KMS-11 (cell line): ENCODE measurements at regions not wholly inside any gene's neighbourhood (a gene's known extent, or its start where the extent isn't known, plus 50 kb on each side); places are given as distances from the start of the nearest gene placed in this dataset.

Experiments used
- H2AFZ ChIP-seq: fragments of 200-600 bp; sonication (generic); 2 replicates; pipeline ENCODE4 v1.6.1; 2016; ENCODE audit warnings: antibody characterized with exemption, mixed run types, low read depth
- H3K27ac ChIP-seq: fragments of 200-600 bp; sonication (generic); 2 replicates; pipeline ENCODE4 v1.6.1; 2016; ENCODE audit warnings: mild to moderate bottlenecking, mixed run types
- H3K27me3 ChIP-seq: fragments of 200-600 bp; sonication (generic); 2 replicates; pipeline ENCODE4 v1.6.1; 2017; ENCODE audit warnings: mild to moderate bottlenecking, low read depth, mixed run types, moderate library complexity; ENCODE audit not compliant: insufficient read depth
- H3K36me3 ChIP-seq: fragments of 200-600 bp; sonication (generic); 2 replicates; pipeline ENCODE4 v1.6.1; 2017; ENCODE audit warnings: mild to moderate bottlenecking, mixed run types; ENCODE audit not compliant: insufficient read depth
- H3K4me1 ChIP-seq: fragments of 200-600 bp; sonication (generic); 2 replicates; pipeline ENCODE4 v1.6.1; 2016; ENCODE audit warnings: mild to moderate bottlenecking, low read depth, mixed run types; ENCODE audit not compliant: poor library complexity, severe bottlenecking
- H3K4me2 ChIP-seq: fragments of 200-600 bp; sonication (generic); 2 replicates; pipeline ENCODE4 v1.7.0; 2016; ENCODE audit warnings: mild to moderate bottlenecking, mixed run types
- H3K4me3 ChIP-seq: fragments of 200-600 bp; sonication (generic); IDR thresholded peaks from 2 replicates; pipeline ENCODE4 v1.6.1; 2017; ENCODE audit warnings: low read depth, low read length, mixed read lengths; ENCODE audit not compliant: insufficient read depth
- H3K79me2 ChIP-seq: fragments of 200-600 bp; sonication (generic); 2 replicates; pipeline ENCODE4 v1.6.1; 2016; ENCODE audit warnings: low read depth, mixed run types; ENCODE audit not compliant: insufficient read depth
- H3K9ac ChIP-seq: fragments of 200-600 bp; sonication (generic); 2 replicates; pipeline ENCODE4 v1.6.1; 2016; ENCODE audit warnings: mild to moderate bottlenecking, mixed run types
- H4K20me1 ChIP-seq: fragments of 200-600 bp; sonication (generic); 2 replicates; pipeline ENCODE4 v1.6.1; 2016; ENCODE audit warnings: mild to moderate bottlenecking, mixed run types; ENCODE audit not compliant: insufficient read depth
- CTCF ChIP-seq: fragments of 200-600 bp; sonication (generic); conservative IDR thresholded peaks from 2 replicates; pipeline ENCODE4 v1.6.1; 2017; ENCODE audit warnings: low read depth, mild to moderate bottlenecking, antibody characterized with exemption, low read length, moderate library complexity, mixed read lengths

- Histone ChIP-seq H3K4me2 (no peak overlapping the region), H2AFZ (no peak overlapping the region), H3K9ac (no peak overlapping the region), H3K4me3 (no peak overlapping the region), H3K79me2 (no peaks in the 10 kb centered on the region), H3K36me3 (no peaks in the 10 kb centered on the region), H3K27me3 (no peaks in the 10 kb centered on the region), H3K4me1 (no peaks in the 10 kb centered on the region), H4K20me1 (no peaks in the 10 kb centered on the region), H3K27ac (no peak overlapping the region)
- no peak for TF ChIP-seq CTCF
Measured at GRCh38 chr10:21463436-21463835, 62.0 kb downstream of the SKIDA1 start.

GRCh38 chr10:21458126-21458871 is 67.2 kb downstream of the SKIDA1 start:
- Histone ChIP-seq H3K27me3 (no peaks in the 10 kb centered on the region), H3K4me2 (no peak overlapping the region), H3K9ac (no peak overlapping the region), H4K20me1 (no peaks in the 10 kb centered on the region), H3K27ac (no peak overlapping the region), H3K4me1 (no peaks in the 10 kb centered on the region), H3K79me2 (no peaks in the 10 kb centered on the region), H3K4me3 (no peak overlapping the region), H3K36me3 (no peaks in the 10 kb centered on the region), H2AFZ (no peak overlapping the region)
- TF ChIP-seq CTCF: no peak

GRCh38 chr10:21456160-21456559 is 69.3 kb downstream of the SKIDA1 start:
- no peak overlapping the region for H3K9ac ChIP-seq
- no peak overlapping the region for H3K4me2 ChIP-seq
- no peak for TF ChIP-seq CTCF
- no peaks in the 10 kb centered on the region for H3K36me3 ChIP-seq
- H3K79me2 ChIP-seq: no peaks in the 10 kb centered on the region
- no peak overlapping the region for H3K27ac ChIP-seq
- H3K4me3 ChIP-seq: no peak overlapping the region
- no peak overlapping the region for H2AFZ ChIP-seq
- no peaks in the 10 kb centered on the region for H3K27me3 ChIP-seq
- H3K4me1 ChIP-seq: no peaks in the 10 kb centered on the region
- H4K20me1 ChIP-seq: no peaks in the 10 kb centered on the region

- TF ChIP-seq CTCF: no peak
Measured at GRCh38 chr10:21452203-21452602, 73.3 kb downstream of the SKIDA1 start.

More at GRCh38 chr10:21452203-21452602, 73.3 kb downstream of the SKIDA1 start:
- H3K27me3 ChIP-seq: no peaks in the 10 kb centered on the region
- no peak overlapping the region for H3K9ac ChIP-seq
- H2AFZ ChIP-seq: no peak overlapping the region
- H3K4me2 ChIP-seq: no peak overlapping the region
- H3K27ac ChIP-seq: no peak overlapping the region
- H3K4me3 ChIP-seq: no peak overlapping the region
- H3K36me3 ChIP-seq: no peaks in the 10 kb centered on the region
- H3K4me1 ChIP-seq: no peaks in the 10 kb centered on the region
- H4K20me1 ChIP-seq: no peaks in the 10 kb centered on the region
- no peaks in the 10 kb centered on the region for H3K79me2 ChIP-seq
